GM21367 (cell line): ENCODE measurements at regions not wholly inside any gene's neighbourhood (a gene's known extent, or its start where the extent isn't known, plus 50 kb on each side); places are given as distances from the start of the nearest gene placed in this dataset.

Source experiments
- ATAC-seq: cut with Tn5 transposase; IDR thresholded peaks from one replicate; pipeline ENCODE4 v1.9.1; 2021; ENCODE audit not compliant: unreplicated experiment

DNA sequence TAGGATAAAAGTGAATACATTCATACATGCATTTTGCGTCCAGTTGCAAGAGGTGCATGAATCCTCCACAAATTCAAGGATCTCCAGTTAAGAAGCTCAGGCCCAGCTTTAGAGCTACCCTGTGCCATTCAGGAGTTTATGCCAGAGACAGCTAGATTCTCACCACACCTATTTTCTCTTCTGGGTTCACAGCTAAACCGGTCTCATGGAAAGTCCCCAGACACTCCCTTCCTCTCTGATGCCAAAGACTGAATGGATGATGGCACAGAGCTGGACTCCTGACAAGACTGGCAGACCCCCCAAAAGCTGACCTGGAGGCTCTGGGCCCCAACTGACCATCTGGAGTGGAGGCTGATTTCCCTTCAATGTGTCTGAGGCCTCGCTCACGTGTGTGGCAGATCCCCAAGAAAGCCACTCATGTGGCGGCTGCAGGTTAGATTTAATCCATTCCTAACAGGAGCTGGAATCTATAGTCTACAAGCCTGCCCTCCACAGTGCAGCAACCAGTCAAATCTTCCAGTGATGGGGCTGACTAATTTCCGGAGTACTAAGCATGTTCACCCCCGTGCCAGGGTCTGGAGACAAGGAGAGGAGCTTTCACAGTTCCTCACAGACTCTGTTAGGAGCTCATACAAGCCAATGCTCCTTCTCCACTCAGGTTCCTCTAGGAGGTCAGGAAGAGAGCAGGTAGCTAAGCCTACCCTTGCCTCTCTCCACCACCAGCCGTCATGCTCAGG, 257.1 kb downstream of the BCL11A start:
- ATAC-seq, result no peak

DNA sequence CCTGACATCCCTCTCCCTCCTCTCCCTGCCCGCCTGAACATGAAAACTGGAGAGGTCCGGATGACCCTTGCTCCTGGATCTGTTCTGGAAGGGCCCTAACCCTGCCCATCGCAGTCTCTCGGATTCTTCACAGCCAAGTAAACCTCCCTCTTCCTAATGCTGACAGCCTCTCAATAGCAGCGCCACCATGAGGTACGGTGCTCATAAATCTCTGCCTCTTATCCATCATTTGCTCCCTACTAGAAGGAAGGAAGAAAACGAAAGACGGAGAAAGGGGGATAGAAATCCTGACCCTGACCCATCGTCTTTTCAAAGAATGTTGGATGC, 257.9 kb downstream of the BCL11A start:
- ATAC-seq, result no peak

- no peak for ATAC-seq
These were observed 258.4 kb downstream of the BCL11A start for GRCh38 chr2:60294901-60295635.

GRCh38 chr2:60292242-60292641, 261.2 kb downstream of the BCL11A start:
- no peak for ATAC-seq

DNA sequence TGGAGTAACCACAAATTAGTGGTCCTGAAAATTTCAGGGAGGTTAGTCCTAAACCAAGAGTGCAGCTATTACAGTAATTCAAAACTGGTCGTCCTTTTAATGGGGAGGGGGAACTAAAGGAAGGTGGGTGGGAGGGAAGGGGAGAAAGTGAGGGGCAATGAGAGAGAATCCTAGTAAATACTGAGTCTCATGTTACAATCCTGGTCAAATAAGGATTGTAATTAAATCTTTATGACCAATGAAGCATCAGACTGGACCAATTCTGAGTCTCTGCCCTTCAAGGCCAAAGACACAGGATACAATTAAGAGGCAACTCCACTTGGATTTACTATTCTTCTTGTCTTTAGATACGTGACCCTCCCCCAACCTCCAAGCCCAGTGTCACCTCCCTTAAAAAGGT, 262.9 kb downstream of the BCL11A start:
- ATAC-seq, result no peak

- no peak for ATAC-seq
These were observed 267.7 kb downstream of the BCL11A start for GRCh38 chr2:60285626-60286316.

- ATAC-seq, result no peak
These were observed 269.8 kb downstream of the BCL11A start for GRCh38 chr2:60283626-60284025.

DNA sequence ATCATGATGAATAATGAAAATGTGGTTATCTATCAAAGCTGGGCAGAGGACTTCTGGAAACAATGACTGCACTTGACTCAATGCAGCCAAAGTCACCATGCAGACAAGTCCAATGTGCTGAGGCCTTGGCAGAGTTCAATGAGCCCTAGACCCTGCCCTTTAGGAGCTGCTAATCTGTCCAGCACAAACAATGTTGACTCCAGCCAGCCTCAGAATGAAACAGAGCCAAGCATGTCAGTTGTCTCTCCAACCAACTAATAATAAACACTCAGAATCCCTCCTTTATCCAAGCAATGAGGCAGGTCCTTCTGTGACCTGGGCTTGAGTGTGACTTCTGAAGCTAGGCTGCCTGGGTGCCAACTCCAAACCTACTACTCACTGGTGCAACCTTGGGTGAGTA, 270.6 kb downstream of the BCL11A start:
- no peak for ATAC-seq

DNA sequence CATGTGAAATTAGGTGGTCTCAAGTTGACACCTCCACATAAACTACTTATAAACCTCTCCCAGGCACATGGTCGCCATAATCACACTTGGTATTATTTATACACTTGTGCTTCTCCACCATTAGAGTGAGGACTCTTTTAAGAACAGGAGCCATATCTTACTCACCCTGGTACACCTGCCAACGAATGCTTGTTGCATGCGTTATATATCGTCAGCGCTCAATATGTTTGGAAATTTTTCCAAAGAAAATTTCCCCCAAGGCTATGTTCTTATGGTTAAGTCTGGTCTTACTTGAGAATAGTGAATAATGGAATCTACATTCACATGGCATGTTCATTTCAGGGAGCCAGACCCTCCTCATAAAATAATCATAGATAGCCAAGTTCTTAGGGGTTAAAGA, 271.7 kb downstream of the BCL11A start:
- no peak for ATAC-seq

GRCh38 chr2:60280238-60280637, 273.2 kb downstream of the BCL11A start:
- no peak for ATAC-seq

GRCh38 chr2:60278906-60279305, 274.5 kb downstream of the BCL11A start:
- no peak for ATAC-seq

DNA sequence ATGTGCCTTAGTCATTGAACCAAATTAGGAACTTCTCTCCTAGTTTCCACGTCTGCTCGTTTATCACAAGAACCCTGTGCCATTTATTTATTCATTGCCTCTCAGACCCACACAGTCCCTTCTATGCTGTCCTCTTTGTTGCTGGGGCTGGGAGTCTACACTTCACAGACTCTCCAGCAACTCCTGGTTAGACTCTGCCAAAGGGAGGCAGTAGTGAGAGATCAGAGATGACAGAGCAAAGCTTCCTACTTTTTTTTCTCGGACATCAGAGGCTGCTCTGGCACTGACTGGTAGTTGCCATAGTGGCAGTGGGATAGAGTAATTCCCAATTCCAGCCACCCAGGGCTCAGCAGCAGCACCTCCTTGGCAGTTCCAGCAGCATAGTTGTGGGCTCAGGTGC, 277.5 kb downstream of the BCL11A start:
- no peak for ATAC-seq

DNA sequence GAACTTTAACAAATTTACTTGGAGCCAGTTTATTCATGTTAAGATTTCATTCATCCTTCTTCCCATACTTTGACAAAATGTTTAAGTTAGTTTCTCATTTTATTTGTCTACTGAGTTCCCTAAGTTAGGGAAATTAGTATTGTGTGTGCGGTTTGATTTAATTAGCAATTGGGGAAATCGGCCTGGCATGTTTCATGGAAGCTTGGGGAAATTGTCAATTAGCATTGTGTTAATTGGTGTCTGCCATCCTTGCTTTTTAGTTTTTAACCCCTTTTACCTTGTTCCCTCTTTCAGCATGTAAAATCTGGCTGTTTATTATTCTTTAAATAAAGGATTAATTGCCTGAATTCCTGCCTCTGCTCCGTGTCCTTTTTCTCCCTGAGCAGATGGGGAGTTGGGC, 279.6 kb downstream of the BCL11A start:
- ATAC-seq, result no peak

- ATAC-seq, result no peak
These were observed 281.7 kb downstream of the BCL11A start for GRCh38 chr2:60271713-60272112.

DNA sequence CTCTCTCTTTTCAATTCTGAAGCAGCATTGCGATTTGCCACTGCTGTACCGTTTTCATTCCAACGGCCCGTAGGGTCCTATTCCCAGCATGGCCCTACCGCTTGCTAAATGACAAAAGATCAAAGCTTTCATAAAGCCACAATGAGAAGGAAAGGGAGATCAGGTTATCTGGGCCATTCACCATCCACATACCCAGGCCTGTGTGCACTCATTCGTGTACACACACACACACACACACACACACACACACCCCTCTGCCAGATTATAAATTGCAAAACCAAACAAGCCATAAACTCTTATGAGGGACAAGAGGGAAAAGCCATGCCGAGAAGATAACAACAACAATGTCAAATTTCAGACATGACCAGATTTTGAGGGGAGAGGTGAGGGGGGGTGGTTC, 282.3 kb downstream of the BCL11A start:
- no peak for ATAC-seq

DNA sequence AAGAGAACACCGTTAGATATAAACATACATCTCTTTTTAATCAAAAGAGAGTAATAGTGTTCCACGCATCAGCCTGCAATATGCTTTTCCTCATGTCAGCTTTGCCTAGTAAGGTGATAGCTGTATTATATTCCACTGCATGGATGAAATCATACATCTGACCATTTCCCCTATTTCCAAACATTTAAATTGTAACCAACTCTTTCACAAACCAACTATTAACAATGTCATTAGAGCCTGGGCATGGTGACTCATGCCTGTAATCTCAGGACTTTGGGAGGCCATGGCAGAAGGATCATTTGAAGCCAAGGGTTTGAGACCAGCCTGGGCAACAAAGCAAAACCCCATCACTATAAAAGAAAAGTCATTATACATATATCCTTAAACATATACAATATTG, 284.8 kb downstream of the BCL11A start:
- no peak for ATAC-seq

GRCh38 chr2:60268032-60268431, 285.4 kb downstream of the BCL11A start:
- ATAC-seq, result no peak

- no peak for ATAC-seq
These were observed 286.3 kb downstream of the BCL11A start for GRCh38 chr2:60267122-60267521.

GRCh38 chr2:60262178-60262577, 291.3 kb downstream of the BCL11A start:
- no peak for ATAC-seq

DNA sequence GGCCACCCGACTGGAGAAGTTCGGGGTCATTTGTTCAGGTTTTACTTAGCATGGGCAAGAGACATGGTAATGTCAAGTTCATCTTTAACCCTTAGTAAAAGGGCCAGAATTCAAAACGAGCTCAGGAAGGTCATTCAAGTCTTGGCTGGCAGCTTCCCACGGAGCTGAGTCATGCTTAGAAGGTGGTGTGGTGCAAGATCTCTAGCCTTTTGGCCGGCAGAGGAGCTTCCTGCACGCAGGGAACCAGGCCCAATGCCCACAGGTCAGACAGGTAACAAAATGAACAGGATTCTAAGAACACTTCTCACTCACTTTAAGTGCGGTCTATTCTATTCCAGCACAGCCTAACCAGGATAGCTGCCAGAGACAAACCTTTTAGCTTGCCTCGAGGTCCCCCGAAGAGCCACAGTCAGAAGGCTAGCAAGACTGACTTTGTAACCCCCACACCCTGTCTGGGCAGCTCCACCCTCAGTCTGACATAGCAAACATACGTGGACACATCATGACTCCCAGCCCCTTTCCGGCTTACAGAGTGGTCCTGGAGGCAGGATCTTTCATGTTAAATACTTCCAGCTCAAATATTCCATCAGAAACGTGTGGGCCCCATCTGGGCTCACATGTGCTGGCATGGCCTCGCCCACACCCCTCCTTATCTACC, 292.7 kb downstream of the BCL11A start:
- no peak for ATAC-seq

GRCh38 chr2:60259781-60260180, 293.7 kb downstream of the BCL11A start:
- ATAC-seq, result no peak
